HL-60 (cell line): ENCODE measurements at regions not wholly inside any gene's neighbourhood (a gene's known extent, or its start where the extent isn't known, plus 50 kb on each side); places are given as distances from the start of the nearest gene placed in this dataset.

Source experiments
- DNase-seq, 2 experiments: peaks; one replicate each; pipeline ENCODE4 v3.0.0-alpha.2; 2010 to 2020; ENCODE audit warnings: low read depth in 1 of 2, low spot score in 1 of 2
- H3K27ac ChIP-seq: fragments of 250-450 bp; sonication (Bioruptor Pico); replicated peaks from 2 replicates; pipeline ENCODE4 v1.5.1; 2020; ENCODE audit warnings: mild to moderate bottlenecking, moderate library complexity
- H3K27me3 ChIP-seq: fragments of 250-450 bp; sonication (Bioruptor Pico); 2 replicates; pipeline ENCODE4 v1.5.1; 2021; ENCODE audit warnings: mild to moderate bottlenecking, moderate library complexity; ENCODE audit not compliant: insufficient read depth, poor library complexity, severe bottlenecking
- H3K4me3 ChIP-seq: replicated peaks from 2 replicates; pipeline ENCODE4 v1.5.1; 2011; ENCODE audit warnings: mild to moderate bottlenecking, control low read depth, low read length; ENCODE audit not compliant: insufficient read depth
- CTCF ChIP-seq: IDR thresholded peaks from one replicate; pipeline ENCODE4 v1.5.1; 2011; ENCODE audit warnings: low read length, control low read depth, inconsistent platforms; ENCODE audit not compliant: insufficient read depth
- GABPA ChIP-seq: IDR thresholded peaks from 2 replicates; pipeline ENCODE4 v1.6.1; 2012; ENCODE audit warnings: low read depth
- POLR2AphosphoS5 ChIP-seq: IDR thresholded peaks from 2 replicates; pipeline ENCODE4 v1.6.1; 2012; ENCODE audit warnings: low read depth
- REST ChIP-seq: IDR thresholded peaks from 2 replicates; pipeline ENCODE4 v1.6.1; 2012; ENCODE audit warnings: low read depth; ENCODE audit not compliant: insufficient replicate concordance
- SPI1 ChIP-seq: IDR thresholded peaks from 2 replicates; pipeline ENCODE4 v1.6.1; 2012; ENCODE audit warnings: low read depth, mild to moderate bottlenecking, borderline replicate concordance

- DNase-seq: no peak
- Histone ChIP-seq H3K27me3 (no peaks in the 10 kb centered on the region), H3K4me3 (no peak overlapping the region), H3K27ac (no peak overlapping the region)
- TF ChIP-seq SPI1 (no peak), POLR2AphosphoS5 (no peak), GABPA (no peak), CTCF (no peak), REST (no peak)
These were observed 279.2 kb upstream of the BOD1L1 start for GRCh38 chr4:13906727-13907126.

- Histone ChIP-seq H3K27ac (no peak overlapping the region), H3K27me3 (no peaks in the 10 kb centered on the region), H3K4me3 (no peak overlapping the region)
- TF ChIP-seq SPI1 (no peak), REST (no peak), CTCF (no peak)
- DNase-seq: no peak
These were observed 279.8 kb upstream of the BOD1L1 start for GRCh38 chr4:13907255-13907751.

- H3K27ac ChIP-seq: no peak overlapping the region
- no peaks in the 10 kb centered on the region for H3K27me3 ChIP-seq
- TF ChIP-seq REST (no peak), GABPA (no peak), SPI1 (no peak), POLR2AphosphoS5 (no peak), CTCF (no peak)
These were observed 280.9 kb upstream of the BOD1L1 start for GRCh38 chr4:13908455-13908854.

More at GRCh38 chr4:13908455-13908854, 280.9 kb upstream of the BOD1L1 start:
- no peak overlapping the region for H3K4me3 ChIP-seq
- DNase-seq: no peak
